ENCODE measurements at regions not wholly inside any gene's neighbourhood (a gene's known extent, or its start where the extent isn't known, plus 50 kb on each side); places are given as distances from the start of the nearest gene placed in this dataset.
"Not testable (repeated sequence)": the region's sequence is repeated elsewhere in the genome, so short reads cannot be mapped to it uniquely, and the experiment has no call there.

DNA sequence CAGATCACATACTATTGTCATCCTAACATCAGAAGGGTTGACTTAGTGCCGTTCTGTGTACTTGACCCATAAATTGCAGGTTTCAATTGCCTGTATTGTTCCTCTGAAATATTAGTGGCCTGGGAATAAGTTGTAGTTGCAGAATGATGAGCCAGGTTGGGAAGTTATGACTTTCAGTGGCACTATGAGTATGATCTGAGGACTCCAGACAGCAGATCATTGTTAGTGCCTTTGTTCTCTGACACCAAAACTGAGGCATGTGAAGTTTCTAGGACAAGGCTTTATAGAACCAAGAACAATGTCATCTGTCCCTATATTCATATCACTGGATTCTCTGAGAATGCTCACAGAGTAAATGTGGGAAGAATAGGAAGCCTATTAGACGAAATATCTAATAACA is 403.7 kb downstream of the STK39 start (continued):
- TF ChIP-seq, protein P1, sequence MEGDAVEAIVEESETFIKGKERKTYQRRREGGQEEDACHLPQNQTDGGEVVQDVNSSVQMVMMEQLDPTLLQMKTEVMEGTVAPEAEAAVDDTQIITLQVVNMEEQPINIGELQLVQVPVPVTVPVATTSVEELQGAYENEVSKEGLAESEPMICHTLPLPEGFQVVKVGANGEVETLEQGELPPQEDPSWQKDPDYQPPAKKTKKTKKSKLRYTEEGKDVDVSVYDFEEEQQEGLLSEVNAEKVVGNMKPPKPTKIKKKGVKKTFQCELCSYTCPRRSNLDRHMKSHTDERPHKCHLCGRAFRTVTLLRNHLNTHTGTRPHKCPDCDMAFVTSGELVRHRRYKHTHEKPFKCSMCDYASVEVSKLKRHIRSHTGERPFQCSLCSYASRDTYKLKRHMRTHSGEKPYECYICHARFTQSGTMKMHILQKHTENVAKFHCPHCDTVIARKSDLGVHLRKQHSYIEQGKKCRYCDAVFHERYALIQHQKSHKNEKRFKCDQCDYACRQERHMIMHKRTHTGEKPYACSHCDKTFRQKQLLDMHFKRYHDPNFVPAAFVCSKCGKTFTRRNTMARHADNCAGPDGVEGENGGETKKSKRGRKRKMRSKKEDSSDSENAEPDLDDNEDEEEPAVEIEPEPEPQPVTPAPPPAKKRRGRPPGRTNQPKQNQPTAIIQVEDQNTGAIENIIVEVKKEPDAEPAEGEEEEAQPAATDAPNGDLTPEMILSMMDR (IDR thresholded peaks at IDR 0.05; ENCODE audit: poor library complexity, severe bottlenecking), result no peak

DNA sequence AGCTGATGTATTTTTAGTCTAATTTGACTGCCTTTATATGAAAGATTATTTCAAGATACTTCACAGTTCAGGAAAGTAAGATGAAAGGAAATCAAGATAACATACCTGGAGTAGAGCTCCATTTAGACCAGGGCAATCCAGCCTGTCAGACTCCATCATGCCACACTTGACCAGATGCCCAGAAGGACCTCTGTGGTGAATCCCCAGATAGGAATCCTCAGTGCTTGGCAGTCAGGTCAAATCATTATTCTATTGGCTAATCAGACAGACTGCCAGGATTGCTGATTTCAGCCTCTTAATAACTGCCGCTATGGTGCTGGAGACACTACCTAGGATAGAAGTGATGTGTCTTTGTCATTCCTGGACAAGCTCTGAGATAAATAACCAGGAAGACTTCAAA is 404.2 kb downstream of the STK39 start:
- TF ChIP-seq TAF1 (IDR thresholded peaks at IDR 0.05; ENCODE audit: low read depth) (no peak), MXI1 (conservative IDR thresholded peaks at IDR 0.05; ENCODE audit: poor library complexity, severe bottlenecking) (no peak), EP300 (conservative IDR thresholded peaks at IDR 0.05; ENCODE audit: poor library complexity, severe bottlenecking) (no peak)

DNA sequence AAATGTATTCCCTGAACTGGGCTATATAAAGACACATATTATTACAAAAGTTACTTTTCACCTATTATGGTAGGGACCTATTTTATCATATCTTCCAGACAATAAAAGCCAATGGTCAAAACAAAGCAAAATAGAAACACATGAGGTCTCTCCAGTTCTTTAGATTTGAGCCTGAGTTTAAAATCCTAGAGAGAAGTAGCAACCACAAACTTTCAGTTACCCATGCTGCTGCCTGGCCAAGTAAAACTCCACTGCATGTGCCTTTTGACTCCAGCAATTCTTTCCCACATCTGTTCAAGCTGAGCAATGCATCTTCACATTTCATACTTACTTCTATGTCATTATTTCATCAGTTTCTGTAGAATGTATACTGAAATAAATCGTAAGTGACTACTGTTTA is 405.3 kb downstream of the STK39 start:
- no peaks in the 10 kb centered on the region for H3K27me3 ChIP-seq (ENCODE audit: insufficient read depth, low read depth, low read length)
- no peaks in the 10 kb centered on the region for H3K9me3 ChIP-seq (ENCODE audit: low read length)
- no peak overlapping the region for H2AFZ ChIP-seq (ENCODE audit: low read depth, low read length)
- no peaks in the 10 kb centered on the region for H3F3A ChIP-seq (ENCODE audit: insufficient read depth, low read length, poor library complexity, severe bottlenecking)
- no peak overlapping the region for H3K27ac ChIP-seq (ENCODE audit: low read length)
- no peaks in the 10 kb centered on the region for H3K79me2 ChIP-seq (replicated peaks; ENCODE audit: insufficient read depth, low read length)
- H3K4me3 ChIP-seq (ENCODE audit: low read length), result no peak overlapping the region
- no peak for TF ChIP-seq SMC3 (conservative IDR thresholded peaks at IDR 0.05; ENCODE audit: poor library complexity)
- H3K9me2 ChIP-seq (ENCODE audit: insufficient read depth, low read length), result no peaks in the 10 kb centered on the region
- H4K20me1 ChIP-seq (ENCODE audit: insufficient read depth), result no peaks in the 10 kb centered on the region
- H3K9ac ChIP-seq (ENCODE audit: low read length), result no peak overlapping the region
- H3K4me2 ChIP-seq (ENCODE audit: low read length), result no peak overlapping the region
- no peaks in the 10 kb centered on the region for H3K36me3 ChIP-seq (ENCODE audit: insufficient read depth, low read length)

More for the DNA sequence above, 404.2 kb downstream of the STK39 start:
- H4K20me1 ChIP-seq (ENCODE audit: insufficient read depth), result no peaks in the 10 kb centered on the region
- H3K36me3 ChIP-seq (ENCODE audit: insufficient read depth, low read length), result no peaks in the 10 kb centered on the region
- H3K27ac ChIP-seq (ENCODE audit: low read length), result no peak overlapping the region
- H3K4me3 ChIP-seq (ENCODE audit: low read length), result no peak overlapping the region
- H3K27me3 ChIP-seq (ENCODE audit: insufficient read depth, low read depth, low read length), result no peaks in the 10 kb centered on the region
- no peaks in the 10 kb centered on the region for H3K79me2 ChIP-seq (replicated peaks; ENCODE audit: insufficient read depth, low read length)
- no peak overlapping the region for H3K9ac ChIP-seq (ENCODE audit: low read length)
- no peak overlapping the region for H2AFZ ChIP-seq (ENCODE audit: low read depth, low read length)
- H3F3A ChIP-seq (ENCODE audit: insufficient read depth, low read length, poor library complexity, severe bottlenecking), result no peaks in the 10 kb centered on the region
- no peak overlapping the region for H3K4me2 ChIP-seq (ENCODE audit: low read length)
- H3K9me3 ChIP-seq (ENCODE audit: low read length), result no peaks in the 10 kb centered on the region
- no peaks in the 10 kb centered on the region for H3K9me2 ChIP-seq (ENCODE audit: insufficient read depth, low read length)

DNA sequence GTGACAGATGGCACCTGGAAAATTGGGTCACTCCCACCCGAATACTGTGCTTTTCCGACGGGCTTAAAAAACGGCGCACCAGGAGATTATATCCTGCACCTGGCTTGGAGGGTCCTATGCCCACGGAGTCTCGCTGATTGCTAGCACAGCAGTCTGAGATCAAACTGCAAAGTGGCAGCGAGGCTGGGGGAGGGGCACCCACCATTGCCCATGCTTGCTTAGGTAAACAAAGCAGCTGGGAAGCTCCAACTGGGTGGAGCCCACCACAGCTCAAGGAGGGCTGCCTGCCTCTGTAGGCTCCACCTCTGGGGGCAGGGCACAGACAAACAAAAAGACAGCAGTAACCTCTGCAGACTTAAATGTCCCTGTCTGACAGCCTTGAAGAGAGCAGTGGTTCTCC is 412.1 kb downstream of the STK39 start:
- not testable (repeated sequence) for H3F3A ChIP-seq (ENCODE audit: insufficient read depth, low read length, poor library complexity, severe bottlenecking); H3K27me3 ChIP-seq (ENCODE audit: insufficient read depth, low read depth, low read length); H3K4me3 ChIP-seq (ENCODE audit: low read length); H3K79me2 ChIP-seq (replicated peaks; ENCODE audit: insufficient read depth, low read length); H3K9ac ChIP-seq (ENCODE audit: low read length); H3K9me3 ChIP-seq (ENCODE audit: low read length); H3K27ac ChIP-seq (ENCODE audit: low read length); H3K36me3 ChIP-seq (ENCODE audit: insufficient read depth, low read length); H3K4me2 ChIP-seq (ENCODE audit: low read length); H2AFZ ChIP-seq (ENCODE audit: low read depth, low read length); H4K20me1 ChIP-seq (ENCODE audit: insufficient read depth); H3K9me2 ChIP-seq (ENCODE audit: insufficient read depth, low read length)

DNA sequence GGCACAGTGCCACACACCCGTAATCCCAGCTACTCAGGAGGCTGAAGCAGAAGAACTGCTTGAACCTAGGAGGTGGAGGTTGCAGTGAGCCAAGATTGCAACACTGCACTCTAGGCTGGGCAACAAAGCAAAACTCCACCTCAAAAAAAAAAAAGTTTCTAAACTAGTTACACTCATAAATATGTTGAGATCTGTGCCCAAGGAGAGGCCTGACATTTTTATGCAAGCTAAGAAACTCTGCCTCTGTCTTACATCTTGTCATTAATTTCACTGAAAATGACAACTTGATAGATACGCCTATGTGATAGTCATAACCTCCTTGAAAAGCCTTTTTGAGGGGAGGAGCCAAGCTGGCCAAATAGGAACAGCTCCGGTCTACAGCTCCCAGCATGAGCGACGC is 412.7 kb downstream of the STK39 start:
- H3K27ac ChIP-seq (ENCODE audit: low read length), result no peak overlapping the region
- no peaks in the 10 kb centered on the region for H3K9me3 ChIP-seq (ENCODE audit: low read length)
- H3K4me2 ChIP-seq (ENCODE audit: low read length), result no peak overlapping the region
- no peak overlapping the region for H3K4me3 ChIP-seq (ENCODE audit: low read length)
- H3K9ac ChIP-seq (ENCODE audit: low read length), result no peak overlapping the region
- H3F3A ChIP-seq (ENCODE audit: insufficient read depth, low read length, poor library complexity, severe bottlenecking), result no peaks in the 10 kb centered on the region
- TF ChIP-seq, protein P1 (IDR thresholded peaks at IDR 0.05; ENCODE audit: poor library complexity, severe bottlenecking), result no peak
- TF ChIP-seq RAD21 (conservative IDR thresholded peaks at IDR 0.05) (no peak), MXI1 (conservative IDR thresholded peaks at IDR 0.05; ENCODE audit: poor library complexity, severe bottlenecking) (no peak), POLR2AphosphoS5 (IDR thresholded peaks at IDR 0.05) (no peak), SMC3 (conservative IDR thresholded peaks at IDR 0.05; ENCODE audit: poor library complexity) (no peak), TAF1 (IDR thresholded peaks at IDR 0.05; ENCODE audit: low read depth) (no peak), EP300 (conservative IDR thresholded peaks at IDR 0.05; ENCODE audit: poor library complexity, severe bottlenecking) (no peak), EZH2 (IDR thresholded peaks at IDR 0.05; ENCODE audit: borderline replicate concordance, insufficient read depth, low read length, poor library complexity, severe bottlenecking) (no peak)
- TF ChIP-seq, protein P2, sequence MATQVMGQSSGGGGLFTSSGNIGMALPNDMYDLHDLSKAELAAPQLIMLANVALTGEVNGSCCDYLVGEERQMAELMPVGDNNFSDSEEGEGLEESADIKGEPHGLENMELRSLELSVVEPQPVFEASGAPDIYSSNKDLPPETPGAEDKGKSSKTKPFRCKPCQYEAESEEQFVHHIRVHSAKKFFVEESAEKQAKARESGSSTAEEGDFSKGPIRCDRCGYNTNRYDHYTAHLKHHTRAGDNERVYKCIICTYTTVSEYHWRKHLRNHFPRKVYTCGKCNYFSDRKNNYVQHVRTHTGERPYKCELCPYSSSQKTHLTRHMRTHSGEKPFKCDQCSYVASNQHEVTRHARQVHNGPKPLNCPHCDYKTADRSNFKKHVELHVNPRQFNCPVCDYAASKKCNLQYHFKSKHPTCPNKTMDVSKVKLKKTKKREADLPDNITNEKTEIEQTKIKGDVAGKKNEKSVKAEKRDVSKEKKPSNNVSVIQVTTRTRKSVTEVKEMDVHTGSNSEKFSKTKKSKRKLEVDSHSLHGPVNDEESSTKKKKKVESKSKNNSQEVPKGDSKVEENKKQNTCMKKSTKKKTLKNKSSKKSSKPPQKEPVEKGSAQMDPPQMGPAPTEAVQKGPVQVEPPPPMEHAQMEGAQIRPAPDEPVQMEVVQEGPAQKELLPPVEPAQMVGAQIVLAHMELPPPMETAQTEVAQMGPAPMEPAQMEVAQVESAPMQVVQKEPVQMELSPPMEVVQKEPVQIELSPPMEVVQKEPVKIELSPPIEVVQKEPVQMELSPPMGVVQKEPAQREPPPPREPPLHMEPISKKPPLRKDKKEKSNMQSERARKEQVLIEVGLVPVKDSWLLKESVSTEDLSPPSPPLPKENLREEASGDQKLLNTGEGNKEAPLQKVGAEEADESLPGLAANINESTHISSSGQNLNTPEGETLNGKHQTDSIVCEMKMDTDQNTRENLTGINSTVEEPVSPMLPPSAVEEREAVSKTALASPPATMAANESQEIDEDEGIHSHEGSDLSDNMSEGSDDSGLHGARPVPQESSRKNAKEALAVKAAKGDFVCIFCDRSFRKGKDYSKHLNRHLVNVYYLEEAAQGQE (IDR thresholded peaks at IDR 0.05; ENCODE audit: borderline replicate concordance), result no peak
- no peaks in the 10 kb centered on the region for H3K9me2 ChIP-seq (ENCODE audit: insufficient read depth, low read length)
- H4K20me1 ChIP-seq (ENCODE audit: insufficient read depth), result no peaks in the 10 kb centered on the region
- H3K27me3 ChIP-seq (ENCODE audit: insufficient read depth, low read depth, low read length), result no peaks in the 10 kb centered on the region
- no peak overlapping the region for H2AFZ ChIP-seq (ENCODE audit: low read depth, low read length)
- H3K36me3 ChIP-seq (ENCODE audit: insufficient read depth, low read length), result no peaks in the 10 kb centered on the region
- no peaks in the 10 kb centered on the region for H3K79me2 ChIP-seq (replicated peaks; ENCODE audit: insufficient read depth, low read length)

Measured in neural cell (in vitro differentiated cells).